DND-41 (cell line): ENCODE measurements at regions not wholly inside any gene's neighbourhood (a gene's known extent, or its start where the extent isn't known, plus 50 kb on each side); places are given as distances from the start of the nearest gene placed in this dataset.
"Not testable (repeated sequence)": the region's sequence is repeated elsewhere in the genome, so short reads cannot be mapped to it uniquely, and the experiment has no call there.

ENCODE experiments used
- ATAC-seq: fragments of 200-7000 bp; cut with Tn5 transposase; 3 replicates; pipeline ENCODE4 v1.9.1; 2021; ENCODE audit warnings: low read depth; ENCODE audit not compliant: insufficient read depth
- DNase-seq: peaks from one replicate; pipeline ENCODE4 v3.0.0-alpha.2; 2020
- H2AFZ ChIP-seq: 2 replicates; pipeline ENCODE4 v1.6.0; 2012; ENCODE audit warnings: low read depth, low read length
- H3K27ac ChIP-seq: 2 replicates; pipeline ENCODE4 v1.5.1; 2012; ENCODE audit warnings: low read length, inconsistent platforms
- H3K27me3 ChIP-seq: fragments of 200-600 bp; sonication (generic); 2 replicates; pipeline ENCODE4 v1.6.0; 2012; ENCODE audit warnings: low read length, mild to moderate bottlenecking, inconsistent platforms; ENCODE audit not compliant: insufficient read depth, poor library complexity
- H3K36me3 ChIP-seq: 2 replicates; pipeline ENCODE4 v1.5.1; 2012; ENCODE audit warnings: low read length, inconsistent platforms; ENCODE audit not compliant: insufficient read depth
- H3K4me1 ChIP-seq: 2 replicates; pipeline ENCODE4 v1.5.1; 2012; ENCODE audit warnings: mild to moderate bottlenecking, low read length; ENCODE audit not compliant: insufficient read depth
- H3K4me2 ChIP-seq: 2 replicates; pipeline ENCODE4 v1.6.0; 2012; ENCODE audit warnings: mild to moderate bottlenecking, moderate library complexity, low read length, inconsistent platforms; ENCODE audit not compliant: insufficient read depth
- H3K4me3 ChIP-seq, 2 experiments: fragments of 200-600 bp in 1 of 2; shearing (Covaris generic) in 1 of 2; 2 replicates each; pipeline ENCODE4 v1.5.1; 2012 to 2016; ENCODE audit warnings: inconsistent platforms in 2 of 2, low read length in 2 of 2, mild to moderate bottlenecking in 2 of 2, low read depth in 1 of 2, moderate library complexity in 1 of 2
- H3K79me2 ChIP-seq: 2 replicates; pipeline ENCODE4 v1.6.0; 2012; ENCODE audit warnings: low read length, inconsistent platforms; ENCODE audit not compliant: insufficient read depth
- H3K9ac ChIP-seq: 2 replicates; pipeline ENCODE4 v1.6.0; 2012; ENCODE audit warnings: low read depth, mild to moderate bottlenecking, inconsistent platforms, low read length, moderate library complexity
- H3K9me3 ChIP-seq: 2 replicates; pipeline ENCODE4 v1.5.1; 2012; ENCODE audit warnings: low read length, moderate library complexity, mild to moderate bottlenecking, inconsistent platforms; ENCODE audit not compliant: insufficient read depth, severe bottlenecking
- H4K20me1 ChIP-seq: 2 replicates; pipeline ENCODE4 v1.6.0; 2012; ENCODE audit warnings: low read length; ENCODE audit not compliant: insufficient read depth
- CTCF ChIP-seq: IDR thresholded peaks from 2 replicates; pipeline ENCODE4 v1.5.1; 2012; ENCODE audit warnings: borderline replicate concordance, low read length, moderate library complexity, mild to moderate bottlenecking; ENCODE audit not compliant: poor library complexity, severe bottlenecking; ENCODE audit errors: extremely low read depth
- EZH2 ChIP-seq: IDR thresholded peaks from 3 replicates; pipeline ENCODE4 v1.6.1; 2012; ENCODE audit warnings: borderline replicate concordance, low read depth, mild to moderate bottlenecking, moderate library complexity, low read length, inconsistent platforms; ENCODE audit not compliant: severe bottlenecking

GRCh38 chr13:68897331-68897928, 1210.2 kb upstream of the ATXN8OS start:
- ATAC-seq = no peak
- DNase-seq = no peak
- no peak overlapping the region for H2AFZ ChIP-seq
- no peaks in the 10 kb centered on the region for H3K4me1 ChIP-seq
- H3K4me3 ChIP-seq = no peak overlapping the region
- H3K4me2 ChIP-seq = no peak overlapping the region
- no peak overlapping the region for H3K27ac ChIP-seq
- H4K20me1 ChIP-seq = no peaks in the 10 kb centered on the region
- H3K9me3 ChIP-seq = no peaks in the 10 kb centered on the region
- H3K9ac ChIP-seq = no peak overlapping the region
- H3K36me3 ChIP-seq = no peaks in the 10 kb centered on the region
- TF ChIP-seq CTCF (no peak), EZH2 (no peak)
- H3K79me2 ChIP-seq = no peaks in the 10 kb centered on the region
- no peaks in the 10 kb centered on the region for H3K27me3 ChIP-seq

- Histone ChIP-seq H3K4me3 (no peak overlapping the region), H3K27me3 (no peaks in the 10 kb centered on the region), H3K4me1 (no peaks in the 10 kb centered on the region), H3K4me2 (no peak overlapping the region), H3K27ac (no peak overlapping the region), H2AFZ (no peak overlapping the region), H3K9ac (no peak overlapping the region), H3K36me3 (no peaks in the 10 kb centered on the region), H4K20me1 (no peaks in the 10 kb centered on the region), H3K79me2 (no peaks in the 10 kb centered on the region), H3K9me3 (no peaks in the 10 kb centered on the region)
- DNase-seq = no peak
- TF ChIP-seq CTCF (no peak), EZH2 (no peak)
- no peak for ATAC-seq
Measured at GRCh38 chr13:68895696-68896095, 1211.9 kb upstream of the ATXN8OS start.

- not testable (repeated sequence) for H3K79me2 ChIP-seq, H3K4me3 ChIP-seq, DNase-seq, H3K36me3 ChIP-seq, H3K4me2 ChIP-seq, H4K20me1 ChIP-seq, H3K4me1 ChIP-seq, H2AFZ ChIP-seq, H3K27me3 ChIP-seq, H3K9me3 ChIP-seq, H3K9ac ChIP-seq, H3K27ac ChIP-seq, ATAC-seq
Measured at GRCh38 chr13:68893721-68894120, 1213.9 kb upstream of the ATXN8OS start.

GRCh38 chr13:68892596-68892995, 1215.0 kb upstream of the ATXN8OS start:
- H3K27ac ChIP-seq, ATAC-seq, H3K4me3 ChIP-seq, H3K4me1 ChIP-seq, H2AFZ ChIP-seq, H3K79me2 ChIP-seq, H3K27me3 ChIP-seq, H3K36me3 ChIP-seq, H3K4me2 ChIP-seq, DNase-seq, H3K9me3 ChIP-seq, H3K9ac ChIP-seq, H4K20me1 ChIP-seq: not testable (repeated sequence)

- not testable (repeated sequence) for DNase-seq, H3K36me3 ChIP-seq, H2AFZ ChIP-seq, H3K4me3 ChIP-seq, H3K27me3 ChIP-seq, H3K4me2 ChIP-seq, H3K9ac ChIP-seq, H3K9me3 ChIP-seq, ATAC-seq, H3K4me1 ChIP-seq, H4K20me1 ChIP-seq, H3K27ac ChIP-seq, H3K79me2 ChIP-seq
Measured at GRCh38 chr13:68890101-68890500, 1217.5 kb upstream of the ATXN8OS start.
